ENCODE measurements at regions not wholly inside any gene's neighbourhood (a gene's known extent, or its start where the extent isn't known, plus 50 kb on each side); places are given as distances from the start of the nearest gene placed in this dataset.

DNA sequence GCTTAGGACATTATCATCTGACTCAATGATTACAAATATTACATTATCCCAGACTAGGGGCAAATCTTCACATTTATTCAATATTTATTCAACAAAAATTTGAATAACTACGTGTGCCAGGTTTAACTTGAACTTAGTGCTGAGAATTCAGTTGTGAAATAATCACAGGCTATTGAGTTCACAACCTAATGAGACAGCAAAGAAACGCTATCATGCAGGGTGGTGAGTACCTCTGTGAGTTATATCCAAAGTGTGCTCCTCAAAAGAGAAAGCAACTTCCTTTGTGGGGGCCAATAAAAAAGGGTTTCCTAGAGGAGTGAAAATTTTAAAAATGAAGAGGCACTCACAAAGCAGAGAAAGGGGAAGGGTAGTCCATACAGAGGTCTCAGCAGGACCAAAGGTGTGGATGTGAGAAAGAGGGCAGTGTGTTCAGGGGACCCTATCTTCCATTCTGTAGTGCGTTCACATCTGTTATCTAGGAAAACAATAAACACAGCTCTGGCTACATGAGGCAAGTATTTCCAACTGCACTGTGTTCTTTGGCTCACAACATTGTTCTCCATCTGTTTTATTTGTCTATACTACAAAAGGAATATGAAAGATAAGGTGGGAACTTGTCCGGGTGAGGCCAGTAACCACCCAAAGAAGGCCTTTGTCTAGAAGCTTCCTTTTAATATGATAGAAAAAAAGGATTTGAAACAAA, 155.4 kb upstream of the MARCKS start:
- TF ChIP-seq, protein P1, sequence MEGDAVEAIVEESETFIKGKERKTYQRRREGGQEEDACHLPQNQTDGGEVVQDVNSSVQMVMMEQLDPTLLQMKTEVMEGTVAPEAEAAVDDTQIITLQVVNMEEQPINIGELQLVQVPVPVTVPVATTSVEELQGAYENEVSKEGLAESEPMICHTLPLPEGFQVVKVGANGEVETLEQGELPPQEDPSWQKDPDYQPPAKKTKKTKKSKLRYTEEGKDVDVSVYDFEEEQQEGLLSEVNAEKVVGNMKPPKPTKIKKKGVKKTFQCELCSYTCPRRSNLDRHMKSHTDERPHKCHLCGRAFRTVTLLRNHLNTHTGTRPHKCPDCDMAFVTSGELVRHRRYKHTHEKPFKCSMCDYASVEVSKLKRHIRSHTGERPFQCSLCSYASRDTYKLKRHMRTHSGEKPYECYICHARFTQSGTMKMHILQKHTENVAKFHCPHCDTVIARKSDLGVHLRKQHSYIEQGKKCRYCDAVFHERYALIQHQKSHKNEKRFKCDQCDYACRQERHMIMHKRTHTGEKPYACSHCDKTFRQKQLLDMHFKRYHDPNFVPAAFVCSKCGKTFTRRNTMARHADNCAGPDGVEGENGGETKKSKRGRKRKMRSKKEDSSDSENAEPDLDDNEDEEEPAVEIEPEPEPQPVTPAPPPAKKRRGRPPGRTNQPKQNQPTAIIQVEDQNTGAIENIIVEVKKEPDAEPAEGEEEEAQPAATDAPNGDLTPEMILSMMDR (IDR thresholded peaks at IDR 0.05; ENCODE audit: low read depth, low read length, missing control alignments) = no peak
- H3K4me3 ChIP-seq (replicated peaks; ENCODE audit: low read depth, low read length) = no peak overlapping the region
- DNase-seq (ENCODE audit: extremely low read depth, low read depth) = no peak

DNA sequence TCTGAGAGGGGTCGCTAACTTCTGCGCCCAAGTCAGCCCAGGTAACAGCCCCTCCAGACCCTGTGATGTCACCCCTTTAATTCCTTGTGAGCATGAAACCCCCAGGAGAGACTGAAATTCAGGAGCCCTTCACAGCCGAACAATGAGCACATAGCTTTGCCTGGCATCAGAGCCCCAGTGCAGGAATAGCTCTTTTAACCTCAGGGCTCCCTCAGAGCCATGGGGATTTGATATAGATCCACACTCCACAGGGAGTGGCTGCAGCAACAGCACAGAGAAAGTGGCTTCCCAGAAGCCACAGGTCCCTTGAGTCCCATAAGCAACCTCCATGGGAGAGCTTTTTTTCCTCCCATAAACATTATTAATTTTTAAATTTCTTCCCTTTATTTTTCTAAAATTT, 150.0 kb upstream of the MARCKS start:
- TF ChIP-seq, protein P1 (IDR thresholded peaks at IDR 0.05; ENCODE audit: low read depth, low read length, missing control alignments) = no peak
- H3K4me3 ChIP-seq (replicated peaks; ENCODE audit: low read depth, low read length) = no peak overlapping the region
- DNase-seq (ENCODE audit: extremely low read depth, low read depth) = no peak

DNA sequence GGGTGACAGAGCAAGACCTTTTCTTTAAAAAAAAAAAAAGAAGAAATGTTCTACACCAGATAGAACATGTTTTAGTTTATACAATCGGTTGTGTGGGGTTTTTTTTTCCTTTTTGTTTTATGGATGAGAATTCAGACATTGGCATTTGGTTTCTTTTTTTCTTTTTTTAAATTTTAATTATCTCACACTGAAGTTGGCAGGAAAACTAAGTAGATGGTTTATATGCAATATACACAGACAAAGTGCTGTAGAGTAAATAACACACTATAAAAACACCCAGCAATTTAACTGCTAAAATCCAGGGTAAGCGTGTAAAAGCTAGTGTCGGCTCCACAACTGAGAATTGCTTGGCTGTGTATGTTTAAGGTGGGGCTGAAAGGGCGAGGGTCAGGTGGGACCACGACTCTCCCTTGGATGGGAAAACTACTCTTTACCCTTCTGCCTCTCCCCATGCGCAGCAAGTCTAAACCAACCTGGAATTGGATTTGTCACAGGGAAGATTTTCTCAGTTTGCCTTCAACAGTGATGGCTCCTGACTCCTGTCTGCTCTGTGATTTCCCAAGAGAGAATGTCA, 147.1 kb upstream of the MARCKS start:
- no peak for DNase-seq (ENCODE audit: extremely low read depth, low read depth)
- no peak overlapping the region for H3K4me3 ChIP-seq (replicated peaks; ENCODE audit: low read depth, low read length)
- TF ChIP-seq, protein P1 (IDR thresholded peaks at IDR 0.05; ENCODE audit: low read depth, low read length, missing control alignments) = no peak

DNA sequence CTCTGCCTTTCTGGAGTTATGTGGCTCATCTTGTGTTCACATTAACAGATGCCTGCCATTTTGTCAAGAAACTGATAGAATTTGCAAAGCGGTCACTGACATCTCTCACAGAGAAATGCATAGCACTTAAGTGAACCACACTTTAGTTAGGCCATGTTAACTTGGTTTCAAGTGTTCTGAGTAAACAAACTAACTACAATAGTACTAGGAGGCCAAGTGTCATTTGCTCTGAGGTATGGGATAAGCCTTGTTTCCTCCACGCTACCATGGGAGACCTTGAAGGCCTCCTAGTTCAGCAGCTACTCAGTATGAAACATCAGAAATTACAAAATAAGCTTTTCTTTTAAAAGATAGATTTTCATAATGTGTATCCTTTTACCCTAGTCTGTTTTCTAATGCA, 143.5 kb upstream of the MARCKS start:
- no peak overlapping the region for H3K4me3 ChIP-seq (replicated peaks; ENCODE audit: low read depth, low read length)
- no peak for DNase-seq (ENCODE audit: extremely low read depth, low read depth)
- TF ChIP-seq, protein P1 (IDR thresholded peaks at IDR 0.05; ENCODE audit: low read depth, low read length, missing control alignments) = no peak

DNA sequence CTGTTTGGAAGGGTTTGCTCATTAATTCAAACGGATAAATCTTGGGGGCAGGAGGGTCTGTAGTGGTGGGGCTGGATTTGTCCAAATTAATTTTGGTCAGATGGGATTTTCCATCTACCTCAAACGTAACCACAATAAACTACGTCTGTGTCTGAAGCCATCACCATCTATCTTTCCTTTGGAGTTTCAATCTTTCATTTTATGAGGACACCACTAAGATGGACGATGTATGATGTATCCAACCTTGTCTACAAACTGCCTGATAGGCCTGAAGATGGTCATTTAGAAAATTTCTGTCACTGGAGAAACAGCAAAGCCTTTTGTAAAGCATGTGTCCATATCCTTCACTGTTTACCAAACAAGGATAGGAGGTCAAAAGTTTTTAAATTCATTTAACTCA, 138.6 kb upstream of the MARCKS start:
- TF ChIP-seq, protein P1 (IDR thresholded peaks at IDR 0.05; ENCODE audit: low read depth, low read length, missing control alignments) = no peak
- no peak for DNase-seq (ENCODE audit: extremely low read depth, low read depth)

DNA sequence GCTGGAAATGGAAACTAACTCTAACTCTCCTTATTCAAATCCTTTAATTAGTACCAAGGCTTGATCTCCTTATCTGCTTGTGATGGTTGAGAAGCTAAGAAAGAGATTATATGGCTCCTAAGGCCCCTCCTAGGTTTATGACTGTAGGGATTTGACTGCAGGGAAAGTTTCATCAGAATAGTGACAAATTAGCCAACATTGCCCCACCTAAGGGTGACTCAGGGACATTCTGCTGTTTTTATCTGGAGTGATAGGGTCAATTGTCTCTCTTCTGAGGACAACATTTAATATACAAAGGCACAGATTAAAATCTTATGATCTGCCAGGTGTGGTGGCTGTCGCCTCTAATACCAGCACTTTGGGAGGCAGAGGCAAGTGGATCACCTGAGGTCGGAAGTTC, 138.1 kb upstream of the MARCKS start:
- DNase-seq (ENCODE audit: extremely low read depth, low read depth) = no peak
- H3K4me3 ChIP-seq (replicated peaks; ENCODE audit: low read depth, low read length) = no peak overlapping the region
- TF ChIP-seq, protein P1 (IDR thresholded peaks at IDR 0.05; ENCODE audit: low read depth, low read length, missing control alignments) = no peak

More for the DNA sequence above, 138.6 kb upstream of the MARCKS start:
- no peak overlapping the region for H3K4me3 ChIP-seq (replicated peaks; ENCODE audit: low read depth, low read length)
